IPS-NIHi7 (cell line): ENCODE measurements at regions not wholly inside any gene's neighbourhood (a gene's known extent, or its start where the extent isn't known, plus 50 kb on each side); places are given as distances from the start of the nearest gene placed in this dataset.

ENCODE experiments used
- DNase-seq: peaks from one replicate; pipeline ENCODE4 v3.0.0; 2012; ENCODE audit warnings: mixed read lengths; ENCODE audit errors: extremely low spot score

DNA sequence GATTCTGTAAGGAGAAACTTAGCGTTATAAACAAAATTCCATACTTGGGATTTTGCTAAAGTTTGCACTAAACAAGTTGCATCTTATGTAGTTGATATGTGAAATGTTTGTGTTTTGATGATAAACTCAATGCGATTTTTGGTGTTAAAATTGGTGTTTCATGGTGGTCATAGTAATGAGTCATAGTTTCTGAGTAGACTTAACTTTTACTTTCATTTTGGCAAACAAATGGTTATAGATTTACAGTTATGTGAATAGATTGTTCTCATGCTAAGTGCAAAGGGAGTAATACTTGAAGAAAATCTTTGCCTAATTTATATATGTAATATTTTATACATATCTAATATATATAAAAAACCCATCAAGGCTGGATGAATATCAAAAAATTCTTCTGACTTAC lies 107.3 kb upstream of the ELAVL2 start:
- DNase-seq: no peak

GRCh38 chr9:23926368-23926767 lies 100.3 kb upstream of the ELAVL2 start:
- no peak for DNase-seq

DNA sequence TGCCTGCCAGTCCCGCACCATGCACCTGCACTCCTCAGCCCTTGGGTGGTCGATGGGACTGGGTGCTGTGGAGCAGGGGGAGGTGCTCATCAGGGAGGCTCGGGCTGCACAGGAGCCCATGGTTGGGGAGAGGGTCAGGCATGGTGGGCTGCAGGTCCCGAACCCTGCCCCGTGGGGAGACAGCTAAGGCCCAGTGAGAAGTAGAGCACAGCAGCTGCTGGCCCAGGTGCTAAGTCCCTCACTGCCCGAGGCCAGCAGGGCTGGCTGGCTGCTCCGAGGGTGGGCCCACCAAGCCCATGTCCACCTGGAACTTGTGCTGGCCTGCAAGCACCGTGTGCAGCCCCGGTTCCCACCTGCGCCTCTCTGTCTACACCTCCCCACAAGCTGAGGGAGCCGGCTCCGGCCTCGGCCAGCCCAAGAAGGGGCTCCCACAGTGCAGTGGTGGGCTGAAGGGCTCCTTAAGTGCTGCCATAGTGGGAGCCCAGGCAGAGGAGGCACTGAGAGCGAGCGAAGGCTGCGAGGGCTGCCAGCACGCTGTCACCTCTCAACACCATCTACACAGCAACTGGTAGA lies 88.5 kb upstream of the ELAVL2 start:
- no peak for DNase-seq

GRCh38 chr9:23907343-23907742 lies 81.3 kb upstream of the ELAVL2 start:
- no peak for DNase-seq

- peak; percentile 7 for DNase-seq
Observed at GRCh38 chr9:23887781-23888180, 61.7 kb upstream of the ELAVL2 start.
